ENCODE measurements at regions not wholly inside any gene's neighbourhood (a gene's known extent, or its start where the extent isn't known, plus 50 kb on each side); places are given as distances from the start of the nearest gene placed in this dataset.

GRCh38 chr5:36535859-36536615 lies 70.4 kb upstream of the SLC1A3 start:
- TF ChIP-seq CTCF (IDR thresholded peaks at IDR 0.05 in 8 of 11, conservative IDR thresholded peaks at IDR 0.05 in 3 of 11) (no peak), POLR2AphosphoS5 (IDR thresholded peaks at IDR 0.05) (no peak)

All from spleen (tissue), 7 donors.